Glomerular visceral epithelial cell (primary cell): ENCODE measurements at regions not wholly inside any gene's neighbourhood (a gene's known extent, or its start where the extent isn't known, plus 50 kb on each side); places are given as distances from the start of the nearest gene placed in this dataset.
"Not testable (repeated sequence)": the region's sequence is repeated elsewhere in the genome, so short reads cannot be mapped to it uniquely, and the experiment has no call there.

Experiments used
- DNase-seq: peaks from one replicate; pipeline ENCODE4 v3.0.0-alpha.2; 2016; ENCODE audit errors: extremely low spot score

- not testable (repeated sequence) for DNase-seq
These were observed 52.1 kb upstream of the LRRC37A2 start for GRCh38 chr17:46460129-46460528.

- DNase-seq: not testable (repeated sequence)
These were observed 57.2 kb upstream of the LRRC37A2 start for GRCh38 chr17:46455069-46455468.

- DNase-seq: not testable (repeated sequence)
These were observed 57.7 kb upstream of the LRRC37A2 start for GRCh38 chr17:46454572-46454971.

DNA sequence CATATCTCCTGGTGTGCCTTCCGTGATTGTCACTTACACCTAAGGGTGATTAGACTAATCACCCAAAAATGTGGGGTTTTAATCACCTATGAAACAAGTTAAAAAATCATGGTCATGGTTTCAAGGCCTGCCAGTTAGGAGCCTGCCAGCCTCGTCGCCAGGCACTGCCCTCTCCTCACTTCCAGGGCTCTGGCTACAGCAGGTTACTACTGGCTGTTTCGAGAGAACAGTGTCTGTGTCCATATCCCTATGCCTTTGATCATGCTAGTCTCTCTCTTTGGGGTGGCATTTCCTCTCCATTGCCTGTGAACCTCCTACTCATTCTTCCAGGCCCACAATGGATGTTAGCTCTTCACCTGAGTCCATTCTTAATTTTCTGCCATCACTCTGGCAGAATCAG lies 59.2 kb upstream of the LRRC37A2 start:
- DNase-seq: not testable (repeated sequence)

DNA sequence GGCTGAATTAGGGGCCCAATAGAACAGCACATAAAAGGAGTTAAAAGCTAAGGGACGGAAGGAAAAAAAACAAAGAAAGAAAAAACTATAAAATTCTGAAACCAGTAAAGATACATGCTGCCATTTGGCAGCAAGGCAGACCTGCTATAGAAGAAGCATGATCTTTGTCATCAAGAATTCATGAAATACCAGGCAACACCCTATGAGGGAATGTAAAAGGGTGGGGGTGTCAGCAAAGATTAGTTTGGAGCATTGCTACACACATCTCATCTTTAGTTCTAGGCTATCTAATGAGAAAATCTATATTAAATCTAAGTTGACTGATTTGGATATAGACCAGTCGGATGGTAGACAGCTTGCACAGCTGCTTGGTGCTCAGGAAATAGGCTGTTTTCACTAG lies 66.4 kb upstream of the LRRC37A2 start:
- not testable (repeated sequence) for DNase-seq

DNA sequence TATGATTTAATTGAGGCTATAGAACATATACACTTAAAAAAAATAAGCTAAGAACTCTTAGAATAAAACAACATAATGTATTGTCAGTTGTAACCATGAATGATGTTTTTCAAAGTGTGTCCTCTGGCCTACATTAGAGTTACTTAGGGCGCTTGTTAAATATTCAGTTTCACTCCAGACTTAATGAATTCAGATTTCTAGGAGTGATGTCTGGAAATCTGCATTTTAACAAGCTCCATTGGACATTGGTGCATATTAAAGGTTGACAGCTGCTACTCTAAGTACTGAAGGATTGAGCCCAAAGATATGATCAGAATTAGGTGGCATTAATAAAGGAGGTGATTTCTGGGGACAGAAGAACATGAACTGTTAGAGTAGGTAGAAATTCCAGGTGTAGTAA lies 66.9 kb upstream of the LRRC37A2 start:
- DNase-seq: not testable (repeated sequence)

DNA sequence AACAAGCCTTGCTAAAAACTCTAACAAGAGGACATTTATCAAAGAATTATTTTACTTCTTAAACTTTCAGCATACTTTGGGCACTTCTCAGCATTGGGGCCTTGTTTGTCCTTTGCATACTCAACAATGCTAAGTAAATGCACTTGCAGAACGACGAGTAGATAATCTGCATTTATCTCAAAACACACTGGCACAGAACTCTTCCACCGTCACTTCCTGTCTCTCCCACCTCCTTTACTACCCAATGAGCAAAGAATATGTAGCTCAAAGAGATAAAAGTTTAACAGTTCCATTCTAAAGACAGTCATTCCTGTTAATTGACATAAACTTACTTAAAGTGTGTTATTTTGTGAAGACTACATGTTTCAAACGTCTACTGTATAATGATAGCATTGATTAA lies 70.1 kb upstream of the LRRC37A2 start:
- not testable (repeated sequence) for DNase-seq

GRCh38 chr17:46440665-46441064 lies 71.6 kb upstream of the LRRC37A2 start:
- DNase-seq: not testable (repeated sequence)

DNA sequence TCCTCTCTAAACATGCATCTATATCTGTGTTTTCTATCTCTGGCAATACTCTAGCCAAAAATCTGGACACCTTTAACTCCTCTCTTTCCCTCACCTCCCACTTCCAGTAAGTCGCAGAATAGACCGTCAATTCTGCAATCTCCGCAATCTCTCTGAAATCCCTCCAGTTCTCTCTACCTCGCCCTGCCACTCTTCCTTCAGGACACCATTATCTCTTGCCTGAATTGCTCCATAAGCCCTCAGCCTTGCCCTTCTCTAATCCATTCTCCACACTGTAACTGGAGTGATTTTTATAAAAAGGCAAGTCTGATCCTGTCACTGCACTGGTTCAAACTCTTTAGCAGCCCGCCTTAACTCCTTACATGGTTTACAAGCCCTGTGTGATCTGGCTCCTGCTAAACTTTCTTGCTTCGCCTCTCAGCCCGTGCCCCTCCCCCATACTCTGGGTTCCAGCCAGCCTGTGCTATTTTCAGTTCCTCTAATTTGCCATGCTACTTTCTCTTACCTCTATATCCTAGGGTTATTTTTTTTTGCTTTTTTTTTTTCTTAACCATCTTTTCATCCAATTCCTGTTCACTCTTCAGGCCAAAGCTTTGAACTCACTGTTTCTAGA lies 73.0 kb upstream of the ARL17B start:
- DNase-seq: not testable (repeated sequence)

DNA sequence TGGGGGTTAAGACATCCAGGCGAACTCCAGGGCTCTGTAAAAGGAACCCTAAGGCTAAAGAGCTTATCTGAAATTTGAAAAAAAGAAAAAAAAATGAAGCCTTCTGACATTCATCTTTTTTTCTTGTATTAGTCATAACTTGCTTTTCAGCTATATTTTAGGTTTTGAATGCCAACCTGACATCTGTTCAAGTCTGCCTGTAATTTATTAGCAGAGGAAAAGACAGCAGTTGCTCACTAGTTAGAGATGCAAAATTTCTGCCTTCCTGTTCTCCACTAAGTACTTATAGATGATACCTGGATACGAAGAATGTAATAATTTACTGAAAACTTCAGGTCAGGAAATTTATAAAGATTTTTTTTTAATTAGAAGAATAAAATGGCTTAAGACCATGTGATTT lies 68.7 kb upstream of the ARL17B start:
- not testable (repeated sequence) for DNase-seq

DNA sequence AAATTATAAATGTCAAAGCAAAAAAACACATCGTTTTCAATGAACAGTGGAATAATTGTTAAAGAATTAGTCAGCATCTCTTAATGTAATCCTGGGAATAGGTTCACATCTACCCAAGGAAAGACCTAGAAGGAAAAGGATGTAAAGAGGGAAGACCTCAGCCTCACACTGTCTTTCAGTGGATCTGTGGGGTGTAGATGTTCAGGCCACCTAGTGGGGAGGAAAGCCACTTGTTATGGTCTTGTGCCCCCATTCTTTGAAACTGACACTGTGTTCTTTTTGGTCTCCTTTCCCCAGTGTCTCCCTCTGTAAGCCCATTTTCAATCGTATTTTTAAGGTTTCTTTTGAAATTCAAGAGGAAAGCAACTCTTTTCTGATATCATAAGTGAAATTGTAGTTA lies 68.1 kb upstream of the ARL17B start:
- not testable (repeated sequence) for DNase-seq

- not testable (repeated sequence) for DNase-seq
These were observed 62.8 kb upstream of the ARL17B start for GRCh38 chr17:46424187-46424884.

DNA sequence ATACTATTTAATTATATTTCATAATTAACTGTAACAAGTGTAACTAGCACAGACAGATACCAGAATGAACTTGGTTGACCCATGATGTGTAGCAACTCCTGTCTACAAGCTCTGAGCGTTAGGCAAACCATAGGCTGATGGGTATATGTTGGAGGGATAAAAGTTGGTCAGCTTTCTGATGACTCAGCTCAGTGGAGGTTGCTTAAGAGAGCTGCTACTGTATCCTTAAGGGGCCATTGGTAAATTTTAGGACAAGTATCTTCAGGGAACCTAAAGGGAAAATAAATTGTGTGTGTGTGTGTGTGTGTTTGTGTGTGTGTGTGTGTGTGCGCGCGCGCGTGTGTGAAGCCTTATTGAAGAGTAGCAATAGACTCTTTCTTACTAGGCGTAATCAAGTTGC lies 56.3 kb upstream of the ARL17B start:
- DNase-seq: peak; percentile 0

- DNase-seq: not testable (repeated sequence)
These were observed 55.7 kb upstream of the ARL17B start for GRCh38 chr17:46417261-46417660.

DNA sequence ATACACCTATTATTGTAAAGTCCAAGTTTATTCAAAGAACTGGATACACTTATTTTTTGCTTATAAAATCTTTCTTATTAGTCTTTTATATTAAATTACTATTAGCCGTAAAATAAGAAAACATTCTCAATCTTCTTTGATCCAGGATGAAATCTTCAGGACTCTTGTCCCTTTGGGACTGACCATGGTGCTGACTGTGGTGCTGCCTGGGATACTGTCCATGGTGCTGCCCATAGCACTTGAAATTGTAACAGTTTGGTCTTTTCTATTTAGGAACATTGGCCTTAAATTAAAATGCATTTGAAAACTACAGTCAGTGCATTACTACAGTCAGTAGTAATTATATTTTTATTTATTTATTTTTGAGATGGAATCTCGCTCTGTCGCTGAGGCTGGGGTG lies 53.0 kb upstream of the ARL17B start:
- not testable (repeated sequence) for DNase-seq

DNA sequence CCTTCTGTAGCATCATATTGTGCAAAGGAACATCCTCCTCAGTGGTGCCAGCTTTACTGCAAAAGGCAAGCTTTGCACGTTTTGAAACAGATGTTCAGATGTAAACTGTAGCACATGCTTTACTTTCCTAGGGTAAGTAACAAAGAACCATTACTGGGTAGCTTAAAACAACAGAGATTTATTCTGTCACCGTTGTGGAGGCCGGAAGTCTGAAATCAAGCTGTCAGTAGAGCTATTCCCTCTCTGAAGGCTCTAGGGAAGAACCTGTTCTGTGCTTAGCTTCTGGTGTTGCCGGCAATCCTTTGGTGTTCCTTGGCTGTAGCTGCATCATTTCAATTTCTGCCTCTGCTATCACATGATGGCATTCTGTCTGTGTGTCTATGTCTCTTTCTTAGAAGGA lies 50.6 kb upstream of the ARL17B start:
- DNase-seq: not testable (repeated sequence)

GRCh38 chr17:46411172-46411852 lies 49.7 kb upstream of the ARL17B start:
- not testable (repeated sequence) for DNase-seq
